ENCODE measurements at regions not wholly inside any gene's neighbourhood (a gene's known extent, or its start where the extent isn't known, plus 50 kb on each side); places are given as distances from the start of the nearest gene placed in this dataset.
"Not testable (repeated sequence)": the region's sequence is repeated elsewhere in the genome, so short reads cannot be mapped to it uniquely, and the experiment has no call there.

GRCh38 chr6:88418921-88419810, 253.0 kb upstream of the CNR1 start:
- POLR2A ChIA-PET, result interaction anchor here (0.5 kb wide), 1 partner anchor 12 kb away, joined by 3 read pairs; no protein-coding TSS in a partner anchor
- H3K4me1 ChIP-seq (ENCODE audit: control insufficient read depth, insufficient read depth, low read length); H3K4me3 ChIP-seq; H3K79me2 ChIP-seq (ENCODE audit: control insufficient read depth, insufficient read depth, low read length); FAIRE-seq; H3K27ac ChIP-seq (ENCODE audit: control insufficient read depth, insufficient read depth); BruUV-seq (replicated peaks); in situ Hi-C loops (cut with MboI); CTCF ChIA-PET; H3K4me2 ChIP-seq (ENCODE audit: control insufficient read depth, insufficient read depth); H2AFZ ChIP-seq (ENCODE audit: control insufficient read depth, low read depth, low read length); H3K9ac ChIP-seq (ENCODE audit: control insufficient read depth, insufficient read depth, low read length); intact Hi-C loops (cut with micrococcal nuclease; ENCODE audit: unreplicated experiment); DNase-seq (ENCODE audit: low read depth, low spot score); H3K36me3 ChIP-seq (ENCODE audit: control insufficient read depth in 2 of 2, insufficient read depth in 2 of 2, low read length in 1 of 2); ATAC-seq; H4K20me1 ChIP-seq (ENCODE audit: control insufficient read depth, insufficient read depth); H3K9me3 ChIP-seq (replicated peaks; ENCODE audit: control insufficient read depth, insufficient read depth, low read length); H3K27me3 ChIP-seq (replicated peaks in 1 of 2; ENCODE audit: control insufficient read depth in 2 of 2, insufficient read depth in 2 of 2, low read length in 1 of 2); SMC1A ChIA-PET (ENCODE audit: uncharacterized antibody, unreplicated experiment); RAD21 ChIA-PET (ENCODE audit: unreplicated experiment): not testable (repeated sequence)
- 31% methylated on average over 13 of the region's 13 CpGs for WGBS (ENCODE audit: insufficient coverage, insufficient replicate concordance, low lambda C conversion rate, missing lambda C conversion rate)

- not testable (repeated sequence) for BruUV-seq (replicated peaks); ATAC-seq
Measured at GRCh38 chr6:88417361-88417760, 251.2 kb upstream of the CNR1 start.

More at GRCh38 chr6:88417361-88417760, 251.2 kb upstream of the CNR1 start:
- H3K4me1 ChIP-seq (ENCODE audit: control insufficient read depth, insufficient read depth, low read length); H2AFZ ChIP-seq (ENCODE audit: control insufficient read depth, low read depth, low read length); H3K9ac ChIP-seq (ENCODE audit: control insufficient read depth, insufficient read depth, low read length); DNase-seq (ENCODE audit: low read depth, low spot score); H3K9me3 ChIP-seq (replicated peaks; ENCODE audit: control insufficient read depth, insufficient read depth, low read length); in situ Hi-C loops (cut with MboI); H4K20me1 ChIP-seq (ENCODE audit: control insufficient read depth, insufficient read depth); H3K27ac ChIP-seq (ENCODE audit: control insufficient read depth, insufficient read depth); H3K4me3 ChIP-seq; H3K36me3 ChIP-seq (ENCODE audit: control insufficient read depth in 2 of 2, insufficient read depth in 2 of 2, low read length in 1 of 2); H3K27me3 ChIP-seq (replicated peaks in 1 of 2; ENCODE audit: control insufficient read depth in 2 of 2, insufficient read depth in 2 of 2, low read length in 1 of 2); FAIRE-seq; H3K4me2 ChIP-seq (ENCODE audit: control insufficient read depth, insufficient read depth); SMC1A ChIA-PET (ENCODE audit: uncharacterized antibody, unreplicated experiment); RAD21 ChIA-PET (ENCODE audit: unreplicated experiment); POLR2A ChIA-PET; H3K79me2 ChIP-seq (ENCODE audit: control insufficient read depth, insufficient read depth, low read length); CTCF ChIA-PET; intact Hi-C loops (cut with micrococcal nuclease; ENCODE audit: unreplicated experiment): not testable (repeated sequence)
- WGBS (ENCODE audit: insufficient coverage, insufficient replicate concordance, low lambda C conversion rate, missing lambda C conversion rate), result 37% methylated on average over 5 of the region's 5 CpGs
